ENCODE measurements at regions not wholly inside any gene's neighbourhood (a gene's known extent, or its start where the extent isn't known, plus 50 kb on each side); places are given as distances from the start of the nearest gene placed in this dataset.
"Not testable (repeated sequence)": the region's sequence is repeated elsewhere in the genome, so short reads cannot be mapped to it uniquely, and the experiment has no call there.

DNA sequence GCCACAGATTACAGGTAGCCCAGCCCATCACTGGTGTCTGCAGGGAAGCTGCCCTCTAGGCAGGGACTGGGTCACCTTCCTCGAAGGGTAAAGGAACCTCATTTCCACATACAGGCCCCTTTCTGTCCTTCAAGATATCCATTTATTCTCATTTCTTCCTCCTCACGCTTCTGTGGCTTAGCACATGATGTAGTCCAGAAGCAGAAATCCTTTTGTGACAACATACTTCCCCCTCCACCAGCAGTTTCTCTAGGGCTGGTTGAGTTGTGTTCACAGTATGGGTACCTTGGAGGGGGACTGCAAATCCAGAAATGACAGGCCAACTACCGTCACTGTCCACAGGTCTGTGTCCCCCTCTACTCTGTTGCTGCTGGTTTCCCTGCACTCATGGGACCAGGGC is 364.9 kb downstream of the ANAPC1 start:
- no peak for DNase-seq (ENCODE audit: low spot score)
- H3K27ac ChIP-seq = no peak overlapping the region
- TF ChIP-seq, protein P1, sequence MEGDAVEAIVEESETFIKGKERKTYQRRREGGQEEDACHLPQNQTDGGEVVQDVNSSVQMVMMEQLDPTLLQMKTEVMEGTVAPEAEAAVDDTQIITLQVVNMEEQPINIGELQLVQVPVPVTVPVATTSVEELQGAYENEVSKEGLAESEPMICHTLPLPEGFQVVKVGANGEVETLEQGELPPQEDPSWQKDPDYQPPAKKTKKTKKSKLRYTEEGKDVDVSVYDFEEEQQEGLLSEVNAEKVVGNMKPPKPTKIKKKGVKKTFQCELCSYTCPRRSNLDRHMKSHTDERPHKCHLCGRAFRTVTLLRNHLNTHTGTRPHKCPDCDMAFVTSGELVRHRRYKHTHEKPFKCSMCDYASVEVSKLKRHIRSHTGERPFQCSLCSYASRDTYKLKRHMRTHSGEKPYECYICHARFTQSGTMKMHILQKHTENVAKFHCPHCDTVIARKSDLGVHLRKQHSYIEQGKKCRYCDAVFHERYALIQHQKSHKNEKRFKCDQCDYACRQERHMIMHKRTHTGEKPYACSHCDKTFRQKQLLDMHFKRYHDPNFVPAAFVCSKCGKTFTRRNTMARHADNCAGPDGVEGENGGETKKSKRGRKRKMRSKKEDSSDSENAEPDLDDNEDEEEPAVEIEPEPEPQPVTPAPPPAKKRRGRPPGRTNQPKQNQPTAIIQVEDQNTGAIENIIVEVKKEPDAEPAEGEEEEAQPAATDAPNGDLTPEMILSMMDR (IDR thresholded peaks at IDR 0.05) = no peak

DNA sequence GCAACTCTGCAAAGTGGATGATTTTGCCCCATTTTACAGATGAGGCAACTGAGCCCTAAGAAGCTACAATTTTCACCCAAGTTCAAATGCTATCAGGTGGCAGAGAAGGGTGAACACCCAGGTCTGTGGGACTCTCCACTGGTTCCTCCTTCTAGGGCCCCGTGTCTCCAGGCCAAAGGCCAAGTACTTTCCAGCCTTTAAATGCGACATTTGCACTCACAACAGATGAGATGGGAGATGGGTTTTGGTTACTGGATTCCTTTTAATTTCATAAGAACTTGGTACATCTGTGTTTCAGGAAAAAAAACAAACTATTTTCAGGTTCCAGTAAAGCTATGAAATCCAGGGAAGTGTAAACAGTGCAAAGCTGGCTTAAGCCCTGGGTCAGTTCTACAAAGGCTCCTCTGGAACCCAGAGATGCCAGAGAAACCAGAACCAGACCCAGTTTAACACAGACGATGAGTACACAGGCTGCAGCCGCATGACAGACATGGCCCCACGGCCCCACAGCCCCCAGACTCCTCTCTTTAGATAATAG is 361.7 kb downstream of the ANAPC1 start:
- no peak for DNase-seq (ENCODE audit: low spot score)
- TF ChIP-seq, protein P1 (IDR thresholded peaks at IDR 0.05) = no peak
- Histone ChIP-seq H3K4me3 (no peak overlapping the region), H3K27ac (no peak overlapping the region)

More for the DNA sequence above, 364.9 kb downstream of the ANAPC1 start:
- H3K4me3 ChIP-seq = no peak overlapping the region

DNA sequence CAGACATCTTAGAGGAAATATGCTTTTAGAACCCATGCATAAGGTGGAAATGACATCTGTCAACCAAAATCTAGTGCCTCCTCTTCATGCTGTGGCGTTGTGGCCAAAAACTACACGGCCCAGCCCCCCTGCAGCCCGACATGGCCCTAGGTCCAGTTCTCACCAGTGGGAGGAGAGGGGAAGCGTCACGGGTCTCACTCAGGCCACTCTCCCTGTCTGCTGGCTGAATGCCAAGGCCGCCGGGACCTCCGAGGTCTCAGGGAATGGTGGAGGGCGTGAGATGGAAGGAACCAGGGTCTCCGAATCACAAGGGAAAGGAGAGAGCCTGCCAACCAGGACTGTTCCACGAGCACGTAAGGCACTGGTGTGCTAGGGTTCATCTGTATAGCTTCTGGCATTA is 361.0 kb downstream of the ANAPC1 start:
- H3K27ac ChIP-seq = no peak overlapping the region
- TF ChIP-seq, protein P1 (IDR thresholded peaks at IDR 0.05) = no peak
- DNase-seq (ENCODE audit: low spot score) = no peak
- peak overlapping the region; percentile 28 for H3K4me3 ChIP-seq

DNA sequence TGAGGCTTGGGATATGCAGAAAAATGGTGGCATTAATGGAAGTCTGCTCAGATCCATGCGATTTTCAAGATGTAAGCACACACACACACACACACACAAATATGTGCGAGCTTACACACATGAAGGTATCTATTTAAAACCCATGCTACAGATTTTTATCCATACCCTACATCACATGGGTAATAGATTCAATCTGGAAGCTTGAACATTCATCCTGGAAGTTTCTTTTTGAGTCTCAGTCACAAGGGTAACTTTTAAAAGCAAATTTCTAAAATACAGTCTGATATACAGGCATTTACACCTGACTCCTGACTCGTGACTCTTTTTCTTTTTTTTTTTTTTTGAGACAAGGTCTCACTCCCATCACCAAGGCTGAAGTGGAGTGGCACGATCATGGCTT is 359.0 kb downstream of the ANAPC1 start:
- DNase-seq (ENCODE audit: low spot score); H3K27ac ChIP-seq; H3K4me3 ChIP-seq: not testable (repeated sequence)

DNA sequence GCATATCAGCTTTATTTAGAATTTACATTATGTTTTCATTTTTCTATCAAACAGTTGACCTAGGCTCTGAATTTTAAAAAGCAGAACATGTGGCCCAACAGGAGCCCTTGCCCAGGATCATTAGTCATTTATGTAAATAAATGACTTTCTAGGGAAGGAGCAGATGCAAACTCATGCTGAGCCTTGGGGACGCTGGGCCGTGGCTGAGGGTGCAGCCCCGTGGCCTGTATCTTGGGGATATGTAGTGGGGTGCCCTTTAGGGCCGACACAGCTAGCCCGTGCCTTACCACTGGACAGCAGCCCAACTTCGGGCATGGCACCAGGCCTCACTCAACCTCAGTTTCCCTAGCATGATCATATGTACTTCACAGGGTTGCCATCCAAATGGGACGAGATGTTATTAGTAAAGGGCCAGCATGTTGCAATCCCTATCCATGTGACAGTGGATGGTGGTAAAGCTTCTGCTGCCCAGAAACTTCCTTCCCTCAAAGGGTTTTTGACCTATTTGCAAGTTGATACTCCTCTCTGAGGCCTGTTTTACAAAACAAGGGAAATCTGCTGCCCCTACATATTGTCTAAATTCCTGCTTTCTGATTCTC is 357.9 kb downstream of the ANAPC1 start:
- not testable (repeated sequence) for DNase-seq (ENCODE audit: low spot score); H3K4me3 ChIP-seq; H3K27ac ChIP-seq

DNA sequence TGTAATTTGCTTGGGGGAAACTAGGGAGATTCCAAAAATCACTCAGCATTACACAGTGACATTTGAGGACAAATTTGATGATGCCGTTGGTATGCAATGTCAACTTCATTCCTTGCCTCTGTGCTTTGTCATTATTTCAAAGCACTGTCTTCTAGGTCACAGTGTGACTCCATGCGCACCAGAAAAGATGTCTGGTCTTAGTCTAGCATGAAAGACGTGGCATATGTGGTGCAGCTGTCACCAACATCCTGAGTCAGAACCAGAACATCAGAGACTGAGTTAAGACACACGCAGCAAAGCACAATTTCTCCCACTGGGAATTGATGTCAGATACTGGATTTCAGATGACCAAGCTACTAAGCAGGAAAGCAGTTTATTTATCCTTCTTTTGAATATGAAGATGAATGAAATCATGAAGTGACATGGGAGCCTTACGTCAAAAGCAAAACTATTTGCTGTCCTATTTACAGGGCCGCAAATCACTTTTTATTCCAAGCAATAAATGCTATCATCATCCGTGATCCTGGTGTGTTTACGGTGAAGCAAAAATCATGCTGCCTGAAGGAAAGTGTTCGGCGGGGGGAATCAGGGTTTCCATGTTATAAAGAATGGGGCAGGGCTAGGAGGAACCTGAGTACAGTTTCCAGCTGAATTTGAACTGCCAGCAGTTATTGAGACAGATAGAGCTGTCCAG is 356.1 kb downstream of the ANAPC1 start:
- not testable (repeated sequence) for H3K27ac ChIP-seq; H3K4me3 ChIP-seq; DNase-seq (ENCODE audit: low spot score)

DNA sequence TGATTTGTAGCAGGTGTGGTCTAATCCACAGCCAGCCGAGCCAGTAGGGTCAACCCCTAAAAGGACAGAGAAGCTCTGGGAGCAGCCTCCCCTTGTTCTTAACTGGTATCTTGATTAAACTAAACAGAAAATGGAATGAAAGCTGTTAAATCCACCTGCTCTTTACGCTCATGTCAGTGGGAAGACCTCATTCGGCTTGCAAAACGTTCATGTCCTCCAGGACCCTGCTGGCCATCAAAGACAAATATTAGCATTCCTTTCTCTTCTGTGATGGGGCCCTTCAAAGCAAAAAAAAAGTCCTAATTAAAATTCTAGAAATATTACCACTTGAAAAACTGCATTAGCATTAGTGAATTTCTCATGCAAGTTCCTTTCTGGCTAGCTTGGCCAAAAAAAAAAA is 355.0 kb downstream of the ANAPC1 start:
- H3K4me3 ChIP-seq = not testable (repeated sequence)

DNA sequence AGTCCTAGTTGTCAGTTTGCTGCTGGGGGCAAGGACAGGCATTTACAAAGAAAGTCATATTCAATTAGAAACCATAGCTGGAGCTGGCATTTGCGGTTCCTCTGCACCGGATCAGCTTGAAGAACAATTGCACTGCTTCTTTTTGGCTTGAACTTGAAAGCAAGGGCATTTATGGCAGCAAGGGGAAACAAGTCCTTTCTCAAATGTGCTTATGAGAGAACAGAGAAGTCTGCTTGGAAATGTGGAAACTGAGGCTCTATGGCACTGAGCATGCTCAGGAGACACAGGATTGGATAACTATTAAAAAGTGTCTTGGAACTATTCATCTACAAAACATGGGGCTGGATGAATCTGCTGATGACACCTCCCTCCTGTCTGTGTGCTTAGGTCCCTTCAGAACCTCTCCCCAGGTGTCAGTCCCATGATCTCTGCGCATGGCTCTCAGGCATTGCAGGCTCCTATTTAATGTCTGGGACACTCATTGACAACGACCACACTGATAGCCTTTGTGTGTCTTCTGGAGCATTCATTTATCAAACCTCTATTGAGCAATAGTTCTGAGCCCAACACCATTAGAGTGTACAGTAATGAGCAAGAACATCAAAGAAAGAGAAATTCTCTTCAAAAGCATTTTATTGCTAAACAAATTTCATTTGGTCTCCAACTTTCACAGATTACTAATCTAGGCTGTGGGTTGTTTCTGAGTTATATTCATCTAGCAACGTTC is 353.6 kb downstream of the ANAPC1 start:
- not testable (repeated sequence) for DNase-seq (ENCODE audit: low spot score); H3K27ac ChIP-seq; H3K4me3 ChIP-seq

More for the DNA sequence above, 355.0 kb downstream of the ANAPC1 start:
- H3K27ac ChIP-seq; DNase-seq (ENCODE audit: low spot score): not testable (repeated sequence)

DNA sequence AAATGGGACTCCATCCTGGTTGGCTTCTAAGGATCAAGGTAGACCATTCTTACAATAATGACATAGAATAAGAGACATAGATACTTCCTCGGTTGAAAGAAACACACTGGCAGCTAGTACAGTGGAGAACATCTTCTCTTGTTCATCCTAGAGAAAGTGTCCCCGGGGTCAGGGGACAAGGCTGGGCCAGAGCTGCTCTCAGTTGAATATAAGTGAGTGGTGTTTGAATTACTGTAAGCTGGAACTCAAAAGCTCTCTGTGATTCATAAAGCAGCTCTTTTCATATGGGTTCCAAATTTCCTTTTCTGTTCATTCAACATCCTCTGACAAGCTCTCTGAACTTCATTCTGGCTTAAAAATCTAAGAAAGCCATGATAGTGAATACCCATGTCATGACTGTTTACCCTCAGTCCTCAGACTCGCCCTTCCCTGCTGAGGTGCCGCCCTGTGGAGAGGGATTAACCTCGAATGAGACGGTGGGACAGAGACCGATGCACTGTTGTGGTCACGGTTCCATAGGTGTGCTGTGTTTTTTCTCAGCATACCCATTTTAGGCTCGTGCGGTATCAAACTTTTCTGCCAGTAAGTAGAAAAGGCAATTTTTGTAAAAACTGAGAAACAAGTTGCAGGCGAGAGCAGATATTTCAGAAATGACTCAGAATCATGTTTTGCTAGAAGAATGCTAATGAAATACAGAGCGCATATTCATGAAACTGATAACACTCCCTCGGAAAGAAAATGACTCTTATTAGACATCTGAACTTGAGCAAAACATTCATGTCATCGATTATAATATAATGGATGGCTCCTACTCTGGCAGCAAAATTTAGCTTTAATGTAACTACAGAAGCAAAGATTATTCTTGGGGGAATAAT is 351.1 kb downstream of the ANAPC1 start:
- not testable (repeated sequence) for DNase-seq (ENCODE audit: low spot score); H3K4me3 ChIP-seq
- peak overlapping the region in 1 of 2 donors; percentile 37 for H3K27ac ChIP-seq

DNA sequence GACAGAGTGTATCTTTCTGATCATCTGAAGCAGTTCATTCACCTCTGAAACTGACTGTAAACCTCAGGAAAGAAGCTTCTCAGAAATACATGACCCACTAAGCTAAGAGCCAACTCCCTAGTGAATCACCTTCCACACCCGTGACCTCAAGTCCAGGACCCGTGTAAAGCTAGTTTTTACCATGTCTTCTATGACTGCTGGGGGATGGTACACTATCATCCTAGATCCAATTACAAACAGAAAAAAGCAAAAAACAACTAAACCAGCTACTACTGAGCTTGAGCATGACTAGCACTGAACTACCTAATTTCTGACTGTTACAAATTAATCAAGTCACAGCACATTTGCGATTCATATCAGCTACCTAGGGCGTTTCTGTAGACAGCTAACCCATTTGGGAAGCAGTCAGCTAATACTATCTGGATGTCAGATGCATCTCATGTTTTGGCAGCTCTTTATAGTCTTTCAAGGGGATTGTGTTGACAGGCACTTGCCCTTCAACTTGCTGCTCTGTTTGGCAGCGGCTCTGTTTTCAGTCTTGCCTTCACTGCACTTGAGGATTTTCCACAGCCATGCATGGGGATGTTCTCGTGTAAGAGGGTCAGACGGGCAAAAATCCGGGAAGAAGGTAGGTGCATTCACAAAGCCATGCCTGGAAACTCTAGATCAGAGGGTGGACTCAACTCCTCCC is 350.3 kb downstream of the ANAPC1 start:
- H3K27ac ChIP-seq; H3K4me3 ChIP-seq; DNase-seq (ENCODE audit: low spot score): not testable (repeated sequence)

Measured in coronary artery (tissue), 2 donors.